ENCODE measurements at regions not wholly inside any gene's neighbourhood (a gene's known extent, or its start where the extent isn't known, plus 50 kb on each side); places are given as distances from the start of the nearest gene placed in this dataset.

DNA sequence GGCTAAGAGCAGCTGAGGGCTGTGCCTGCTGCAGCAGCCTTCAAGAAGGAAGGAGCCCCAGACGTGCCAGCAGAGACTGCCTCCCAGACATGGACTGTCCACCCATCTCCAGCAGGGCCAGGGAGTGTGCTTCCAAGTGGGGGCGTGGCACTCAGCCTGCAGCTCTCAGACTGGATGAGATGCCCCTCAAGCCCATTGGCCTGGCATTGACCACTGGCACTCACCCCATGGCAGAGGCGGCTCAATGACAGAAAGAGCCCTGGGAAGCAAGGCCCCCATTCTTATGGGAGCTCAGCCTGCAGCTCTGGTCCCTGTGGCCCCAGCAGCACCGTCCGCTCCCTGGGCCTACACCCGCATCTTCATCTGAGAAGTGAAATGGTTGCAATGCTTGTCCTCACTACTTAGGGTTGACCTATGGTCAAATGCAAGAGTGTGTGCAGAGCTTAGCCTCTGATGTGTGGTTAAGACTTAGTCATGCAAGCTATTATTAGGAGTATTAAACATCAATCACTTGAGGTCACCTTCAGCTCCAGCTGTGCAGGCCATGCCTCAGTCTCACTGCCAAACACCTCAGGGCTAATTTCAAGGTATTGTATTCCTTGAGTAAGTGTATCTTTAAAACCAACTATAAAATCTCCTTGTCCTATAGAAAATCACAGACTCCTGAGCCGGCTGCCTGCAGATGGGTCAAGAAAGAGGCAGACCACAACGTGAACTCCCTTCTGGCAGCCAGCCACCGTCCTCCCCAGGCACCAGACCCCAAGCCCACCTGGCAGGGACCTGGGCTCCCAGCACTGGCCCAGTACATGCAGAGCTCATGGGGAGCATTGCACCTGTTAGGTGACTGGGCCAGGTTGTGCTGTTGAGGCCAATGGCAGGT, 194.8 kb downstream of the NDUFA10 start:
- TF ChIP-seq, protein P1, sequence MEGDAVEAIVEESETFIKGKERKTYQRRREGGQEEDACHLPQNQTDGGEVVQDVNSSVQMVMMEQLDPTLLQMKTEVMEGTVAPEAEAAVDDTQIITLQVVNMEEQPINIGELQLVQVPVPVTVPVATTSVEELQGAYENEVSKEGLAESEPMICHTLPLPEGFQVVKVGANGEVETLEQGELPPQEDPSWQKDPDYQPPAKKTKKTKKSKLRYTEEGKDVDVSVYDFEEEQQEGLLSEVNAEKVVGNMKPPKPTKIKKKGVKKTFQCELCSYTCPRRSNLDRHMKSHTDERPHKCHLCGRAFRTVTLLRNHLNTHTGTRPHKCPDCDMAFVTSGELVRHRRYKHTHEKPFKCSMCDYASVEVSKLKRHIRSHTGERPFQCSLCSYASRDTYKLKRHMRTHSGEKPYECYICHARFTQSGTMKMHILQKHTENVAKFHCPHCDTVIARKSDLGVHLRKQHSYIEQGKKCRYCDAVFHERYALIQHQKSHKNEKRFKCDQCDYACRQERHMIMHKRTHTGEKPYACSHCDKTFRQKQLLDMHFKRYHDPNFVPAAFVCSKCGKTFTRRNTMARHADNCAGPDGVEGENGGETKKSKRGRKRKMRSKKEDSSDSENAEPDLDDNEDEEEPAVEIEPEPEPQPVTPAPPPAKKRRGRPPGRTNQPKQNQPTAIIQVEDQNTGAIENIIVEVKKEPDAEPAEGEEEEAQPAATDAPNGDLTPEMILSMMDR (IDR thresholded peaks at IDR 0.05): no peak
- TF ChIP-seq EP300 (IDR thresholded peaks at IDR 0.05): no peak

All from tibial nerve (tissue), 4 donors.